ENCODE measurements at regions not wholly inside any gene's neighbourhood (a gene's known extent, or its start where the extent isn't known, plus 50 kb on each side); places are given as distances from the start of the nearest gene placed in this dataset.

DNA sequence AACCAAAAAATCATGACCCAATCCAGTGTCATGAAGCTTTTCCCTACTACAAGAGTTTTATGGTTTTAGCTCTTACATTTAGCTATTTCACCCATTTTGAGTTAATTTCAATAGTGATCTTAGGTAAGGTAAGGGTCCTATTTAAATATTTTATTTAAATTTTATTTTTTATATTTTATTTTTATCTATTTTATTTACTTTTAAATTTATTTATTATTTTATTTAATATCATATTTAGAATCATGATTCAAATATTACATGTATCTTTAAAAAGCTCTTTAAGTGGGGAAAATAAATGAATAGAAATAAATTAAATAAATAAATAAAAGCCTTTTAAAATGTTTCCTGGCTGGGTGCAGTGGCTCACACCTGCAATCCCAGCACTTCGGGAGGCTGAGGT is 276.0 kb downstream of the SKIDA1 start:
- no peak for DNase-seq

DNA sequence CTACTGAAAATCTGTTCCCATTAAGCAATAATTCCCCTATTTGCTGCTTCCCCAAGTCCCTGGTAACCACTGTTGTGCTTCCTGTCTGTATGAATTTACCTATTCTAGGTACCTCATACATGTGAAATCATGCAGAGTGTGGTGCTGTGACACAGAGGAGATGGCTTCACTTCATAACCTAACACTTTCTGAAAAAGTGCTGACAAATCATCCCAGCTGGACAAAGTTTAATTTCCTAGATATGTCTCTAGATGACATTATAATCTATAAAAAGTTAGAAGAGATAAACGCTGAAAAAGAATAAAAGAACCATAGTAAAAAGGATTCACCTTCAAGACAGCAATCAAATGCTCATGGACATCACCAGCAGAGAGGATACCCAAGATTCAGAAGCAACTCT is 277.9 kb downstream of the SKIDA1 start:
- DNase-seq, result no peak

DNA sequence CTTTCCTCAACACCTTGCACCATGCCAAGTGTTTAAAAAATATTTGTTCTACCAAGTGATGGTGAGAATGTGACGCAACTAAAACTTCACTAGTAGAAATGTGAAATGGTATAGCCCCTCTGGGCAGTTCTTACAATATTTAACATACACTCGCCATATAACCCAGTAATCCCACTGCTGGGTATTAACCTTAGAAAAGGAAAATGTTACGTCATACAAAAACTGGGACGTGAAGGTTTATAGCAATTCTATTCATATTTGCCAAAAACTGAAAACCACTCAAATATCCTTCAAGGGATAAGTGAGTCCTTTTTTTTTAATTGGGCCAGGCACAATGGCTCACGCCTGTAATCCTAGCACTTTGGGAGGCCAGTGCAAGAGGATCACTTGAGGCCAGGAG is 279.3 kb downstream of the SKIDA1 start:
- DNase-seq, result no peak

GRCh38 chr10:21243748-21244257 is 281.7 kb downstream of the SKIDA1 start:
- DNase-seq, result no peak

GRCh38 chr10:21242915-21243314 is 282.6 kb downstream of the SKIDA1 start:
- no peak for DNase-seq

DNA sequence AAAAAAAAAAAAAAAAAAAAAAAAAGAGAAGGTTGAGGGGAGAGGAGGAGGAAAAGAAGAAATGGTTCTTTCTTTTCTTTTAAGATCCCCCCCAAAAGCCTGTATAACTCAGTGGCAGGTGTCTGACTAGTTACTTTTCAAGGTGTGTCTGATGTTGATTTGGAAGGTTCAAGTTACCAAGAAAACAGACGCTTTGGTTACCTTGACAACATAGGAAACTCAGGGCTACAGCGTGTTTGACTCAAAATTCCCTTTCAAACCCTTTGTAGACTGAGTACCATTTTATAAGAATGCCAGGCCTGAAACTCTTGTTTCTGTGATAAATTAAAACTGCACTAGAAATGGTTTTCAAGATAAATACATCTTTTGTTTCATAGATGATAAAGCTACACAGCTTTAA is 286.8 kb downstream of the SKIDA1 start:
- DNase-seq, result no peak

- no peak for DNase-seq
These were observed 287.4 kb downstream of the SKIDA1 start for GRCh38 chr10:21238044-21238443.

- no peak for DNase-seq
These were observed 290.7 kb downstream of the SKIDA1 start for GRCh38 chr10:21234761-21235160.

- no peak for DNase-seq
These were observed 295.3 kb downstream of the SKIDA1 start for GRCh38 chr10:21230219-21230618.

GRCh38 chr10:21217748-21218367 is 307.6 kb downstream of the SKIDA1 start:
- no peak for DNase-seq

GRCh38 chr10:21217107-21217506 is 308.4 kb downstream of the SKIDA1 start:
- DNase-seq, result no peak

DNA sequence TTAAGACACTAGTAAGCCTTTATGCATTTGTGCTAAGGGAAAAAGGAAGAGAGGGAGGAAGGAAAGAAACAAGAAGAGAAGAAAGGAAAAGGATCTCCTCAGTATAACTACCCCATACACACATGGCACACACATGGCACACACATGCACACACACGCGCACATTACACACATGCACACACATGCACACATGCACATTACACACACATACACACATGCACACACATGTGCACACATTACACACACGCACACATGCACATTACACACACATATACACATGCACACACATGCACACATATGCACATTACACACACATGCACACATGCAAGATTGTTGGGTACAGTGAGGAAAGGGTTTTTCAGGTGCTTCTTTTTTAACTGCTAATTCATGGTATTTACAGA is 311.2 kb downstream of the SKIDA1 start:
- no peak for DNase-seq

GRCh38 chr10:21213381-21213780 is 312.1 kb downstream of the SKIDA1 start:
- no peak for DNase-seq

DNA sequence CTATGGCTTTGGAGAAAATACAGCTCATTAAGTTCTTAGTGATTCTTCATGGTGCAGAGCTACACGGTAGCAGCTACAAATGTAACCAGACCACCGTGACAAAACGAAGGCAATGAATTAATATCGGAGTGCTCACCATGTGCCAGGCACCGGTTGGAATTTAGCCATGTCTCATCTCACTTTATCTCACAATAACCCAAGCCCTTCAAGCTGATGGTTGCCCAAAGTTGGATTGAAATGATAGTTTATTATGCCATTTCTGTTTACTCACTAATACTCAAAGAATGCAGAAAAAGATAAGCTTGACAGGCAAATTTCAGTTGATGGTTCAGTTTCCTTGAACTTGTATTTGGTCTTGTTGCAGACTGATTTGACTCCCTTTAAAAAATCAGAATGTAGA is 312.6 kb downstream of the SKIDA1 start:
- no peak for DNase-seq

DNA sequence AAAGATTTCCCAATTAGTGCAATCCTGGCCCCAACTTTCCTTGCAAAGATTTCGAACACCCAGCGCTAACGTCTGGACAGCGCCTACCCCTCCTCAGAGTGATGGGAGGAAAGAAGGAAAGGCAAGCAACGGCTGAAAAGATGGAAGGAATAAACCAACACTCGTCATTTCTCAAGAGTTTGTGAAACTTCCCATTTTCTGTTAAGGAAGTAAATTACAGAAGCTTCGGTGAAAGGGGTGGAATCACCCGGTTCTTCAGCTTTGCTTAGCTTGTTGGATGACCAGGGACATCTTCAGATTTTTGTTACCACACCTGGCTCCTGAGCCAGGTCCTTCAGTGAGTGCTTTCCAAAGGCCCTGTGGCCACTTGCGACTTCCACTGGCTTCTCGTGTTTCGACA is 313.1 kb downstream of the SKIDA1 start:
- peak; percentile 16 to 46 (median 29) for DNase-seq

- DNase-seq, result no peak
These were observed 312.4 kb upstream of the NEBL start for GRCh38 chr10:21209495-21209894.

DNA sequence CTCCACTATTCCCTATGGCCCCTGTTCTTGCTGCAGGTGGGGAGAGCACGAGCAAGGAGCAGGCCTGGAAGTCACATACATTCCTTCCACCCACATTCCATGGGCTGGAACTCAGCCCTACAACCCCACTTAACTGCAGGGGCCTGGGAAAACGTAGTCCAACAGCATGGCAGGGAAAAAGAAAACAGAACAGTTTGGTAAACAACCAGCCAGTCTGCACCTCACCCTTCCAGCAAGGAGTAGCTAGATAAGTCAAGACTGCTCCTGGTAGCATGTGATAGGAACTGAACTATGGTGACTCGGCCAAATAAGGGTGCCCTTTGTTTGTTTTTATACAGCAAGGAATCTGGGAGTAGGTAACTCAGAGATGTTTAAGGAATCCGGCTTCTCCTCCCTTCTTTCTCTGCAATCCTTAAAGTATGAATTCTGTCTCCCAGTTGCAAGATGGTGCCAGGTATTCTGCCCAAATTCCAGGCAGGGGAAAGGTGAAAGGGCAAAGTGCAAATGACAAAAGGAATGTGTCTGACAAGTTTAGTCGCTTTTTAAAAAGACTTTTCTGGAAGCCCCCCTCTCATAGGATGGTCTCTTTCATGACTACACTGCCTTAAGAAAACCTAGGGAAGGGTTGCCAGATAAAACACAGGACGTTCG is 311.7 kb upstream of the NEBL start:
- DNase-seq, result no peak

GRCh38 chr10:21207852-21208646 is 310.9 kb upstream of the NEBL start:
- DNase-seq, result no peak

DNA sequence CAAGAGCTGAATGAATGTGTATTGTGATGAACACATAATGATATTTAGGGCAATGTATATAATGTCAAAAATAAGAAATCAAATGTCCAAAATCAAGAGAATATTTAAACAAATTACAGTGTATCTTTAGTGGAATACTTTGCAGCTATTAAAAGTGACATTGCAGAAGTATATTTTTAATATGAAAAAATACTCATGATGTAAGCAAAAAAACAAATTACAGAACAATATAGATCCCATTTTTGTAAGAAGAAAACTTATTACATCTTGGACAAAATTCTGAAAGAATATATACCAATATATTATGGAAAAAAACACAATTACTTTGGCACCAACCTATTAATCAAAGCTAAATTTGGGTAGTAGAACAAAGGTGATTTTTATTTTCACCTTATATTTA is 308.2 kb upstream of the NEBL start:
- no peak for DNase-seq

- DNase-seq, result no peak
These were observed 306.5 kb upstream of the NEBL start for GRCh38 chr10:21203473-21204107.

- DNase-seq, result no peak
These were observed 305.8 kb upstream of the NEBL start for GRCh38 chr10:21202776-21203462.

DNA sequence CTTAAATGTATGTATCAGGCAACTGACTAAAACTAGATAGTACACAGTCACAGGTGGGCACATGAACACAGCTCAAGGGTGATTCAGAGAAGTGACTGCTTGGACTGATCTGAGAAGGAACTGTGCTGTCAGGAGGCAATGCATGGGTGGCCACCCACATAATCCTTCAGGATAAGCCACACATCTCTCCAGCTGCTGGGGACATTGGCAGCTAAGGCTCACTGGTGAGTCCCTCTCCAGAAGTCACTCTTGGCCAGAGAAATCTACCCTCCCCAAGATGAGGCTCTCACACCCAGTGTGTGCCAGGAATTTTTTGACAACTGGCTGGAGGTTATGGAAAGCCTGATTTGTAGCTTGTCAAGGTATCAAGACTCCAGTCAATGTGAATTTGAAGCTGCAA is 302.4 kb upstream of the NEBL start:
- no peak for DNase-seq

DNA sequence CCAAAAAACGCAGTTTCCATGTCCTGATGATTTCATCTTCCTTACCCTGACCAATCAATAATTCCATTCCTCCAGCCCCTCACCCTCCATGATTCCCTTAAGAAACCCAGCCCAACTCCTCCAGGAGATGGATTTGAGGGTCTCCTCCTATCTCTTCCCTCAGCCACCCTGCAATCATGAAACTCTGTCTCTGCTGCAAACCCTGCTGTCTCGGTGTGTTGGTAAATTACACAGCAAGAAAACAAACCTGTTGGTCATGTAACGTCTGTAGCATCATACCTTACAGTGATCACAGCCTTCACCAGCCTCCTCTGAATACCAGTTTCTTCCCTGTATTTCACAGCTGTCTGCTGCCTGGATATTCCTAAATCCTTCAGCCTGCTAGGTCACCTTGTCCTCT is 300.7 kb upstream of the NEBL start:
- DNase-seq, result no peak

Data from suppressor macrophage treated with lipopolysaccharide for 1 hour (primary cell).